ENCODE measurements at regions not wholly inside any gene's neighbourhood (a gene's known extent, or its start where the extent isn't known, plus 50 kb on each side); places are given as distances from the start of the nearest gene placed in this dataset.
"Not testable (repeated sequence)": the region's sequence is repeated elsewhere in the genome, so short reads cannot be mapped to it uniquely, and the experiment has no call there.

- not testable (repeated sequence) for DNase-seq
Observed at GRCh38 chr21:7743940-7744339, 2777.4 kb upstream of the TPTE start.

- not testable (repeated sequence) for DNase-seq
Observed at GRCh38 chr21:7744406-7745099, 2776.8 kb upstream of the TPTE start.

- not testable (repeated sequence) for DNase-seq
Observed at GRCh38 chr21:7745100-7745450, 2776.3 kb upstream of the TPTE start.

- DNase-seq: not testable (repeated sequence)
Observed at GRCh38 chr21:7747964-7748363, 2773.4 kb upstream of the TPTE start.

- not testable (repeated sequence) for DNase-seq
Observed at GRCh38 chr21:7752611-7753010, 2768.8 kb upstream of the TPTE start.

- DNase-seq: not testable (repeated sequence)
Observed at GRCh38 chr21:7753380-7753877, 2768.0 kb upstream of the TPTE start.

- DNase-seq: not testable (repeated sequence)
Observed at GRCh38 chr21:7769985-7770384, 2751.4 kb upstream of the TPTE start.

- DNase-seq: not testable (repeated sequence)
Observed at GRCh38 chr21:7774219-7774618, 2747.2 kb upstream of the TPTE start.

- peak; percentile 11 to 48 for DNase-seq
Observed at GRCh38 chr21:7775327-7775984, 2745.9 kb upstream of the TPTE start.

- DNase-seq: not testable (repeated sequence)
Observed at GRCh38 chr21:7776035-7776434, 2745.3 kb upstream of the TPTE start.

GRCh38 chr21:7776622-7777021, 2744.8 kb upstream of the TPTE start:
- not testable (repeated sequence) for DNase-seq

GRCh38 chr21:7777289-7777688, 2744.1 kb upstream of the TPTE start:
- not testable (repeated sequence) for DNase-seq

- not testable (repeated sequence) for DNase-seq
Observed at GRCh38 chr21:7787427-7788078, 2733.8 kb upstream of the TPTE start.

- not testable (repeated sequence) for DNase-seq
Observed at GRCh38 chr21:7793797-7794196, 2727.6 kb upstream of the TPTE start.

- not testable (repeated sequence) for DNase-seq
Observed at GRCh38 chr21:7797328-7797727, 2724.1 kb upstream of the TPTE start.

- DNase-seq: not testable (repeated sequence)
Observed at GRCh38 chr21:7798446-7798845, 2722.9 kb upstream of the TPTE start.

GRCh38 chr21:7799697-7800096, 2721.7 kb upstream of the TPTE start:
- not testable (repeated sequence) for DNase-seq

GRCh38 chr21:7813475-7813874, 2707.9 kb upstream of the TPTE start:
- not testable (repeated sequence) for DNase-seq

GRCh38 chr21:7817013-7817412, 2704.4 kb upstream of the TPTE start:
- DNase-seq: not testable (repeated sequence)

- not testable (repeated sequence) for DNase-seq
Observed at GRCh38 chr21:7819301-7819700, 2702.1 kb upstream of the TPTE start.

GRCh38 chr21:7825627-7826026, 2695.8 kb upstream of the TPTE start:
- DNase-seq: not testable (repeated sequence)

GRCh38 chr21:7826174-7826573, 2695.2 kb upstream of the TPTE start:
- not testable (repeated sequence) for DNase-seq

- DNase-seq: not testable (repeated sequence)
Observed at GRCh38 chr21:7828260-7828659, 2693.1 kb upstream of the TPTE start.

- not testable (repeated sequence) for DNase-seq
Observed at GRCh38 chr21:7829411-7829810, 2692.0 kb upstream of the TPTE start.

Measured in CD4-positive, alpha-beta T cell treated with Interferon alpha-2 for 1 hour (primary cell).